GM23248 (cell line): ENCODE measurements at regions not wholly inside any gene's neighbourhood (a gene's known extent, or its start where the extent isn't known, plus 50 kb on each side); places are given as distances from the start of the nearest gene placed in this dataset.

Source experiments
- EZH2 ChIP-seq: fragments of 200-600 bp; sonication (generic); IDR thresholded peaks from 2 replicates; pipeline ENCODE4 v1.6.1; 2018; ENCODE audit warnings: antibody characterized with exemption, mild to moderate bottlenecking; ENCODE audit not compliant: insufficient read depth, poor library complexity, severe bottlenecking
- EZH2phosphoT487 ChIP-seq: fragments of 200-600 bp; sonication (generic); IDR thresholded peaks from 2 replicates; pipeline ENCODE4 v1.6.1; 2018; ENCODE audit warnings: antibody characterized with exemption, moderate library complexity, mild to moderate bottlenecking, low read depth; ENCODE audit not compliant: insufficient read depth

GRCh38 chr18:40678318-40678717 is 1276.7 kb upstream of the PIK3C3 start:
- TF ChIP-seq EZH2 (no peak), EZH2phosphoT487 (no peak)
